Fibroblast of peridontal ligament (primary cell): ENCODE measurements at regions not wholly inside any gene's neighbourhood (a gene's known extent, or its start where the extent isn't known, plus 50 kb on each side); places are given as distances from the start of the nearest gene placed in this dataset.
A peak's percentile ranks its signal among the peaks of the same experiment; 100 is the strongest.

ENCODE experiments used
- DNase-seq: peaks from one replicate; pipeline ENCODE4 v3.0.0-alpha.2; 2010; ENCODE audit errors: extremely low read depth

DNA sequence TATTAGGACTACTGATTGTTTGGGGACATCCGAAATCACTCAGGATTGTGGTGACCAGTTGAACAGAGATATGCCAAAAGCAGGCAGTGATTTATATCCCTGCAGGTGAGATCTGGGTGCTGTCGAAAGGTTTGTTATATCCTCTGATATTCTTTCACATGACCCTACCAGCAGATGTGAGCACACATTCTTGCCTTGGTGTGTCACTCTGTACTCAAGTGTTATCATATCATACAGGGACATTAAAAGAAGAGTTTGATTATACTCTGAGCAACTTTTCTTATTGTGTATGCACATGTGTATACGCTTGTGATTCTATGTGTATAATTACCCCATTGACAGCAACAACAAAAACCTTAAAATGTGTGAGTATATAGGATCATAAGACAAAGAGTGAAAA lies 381.2 kb upstream of the IGFBP7 start:
- DNase-seq: no peak

- DNase-seq: no peak
Measured at GRCh38 chr4:57490520-57491255, 380.5 kb upstream of the IGFBP7 start.

DNA sequence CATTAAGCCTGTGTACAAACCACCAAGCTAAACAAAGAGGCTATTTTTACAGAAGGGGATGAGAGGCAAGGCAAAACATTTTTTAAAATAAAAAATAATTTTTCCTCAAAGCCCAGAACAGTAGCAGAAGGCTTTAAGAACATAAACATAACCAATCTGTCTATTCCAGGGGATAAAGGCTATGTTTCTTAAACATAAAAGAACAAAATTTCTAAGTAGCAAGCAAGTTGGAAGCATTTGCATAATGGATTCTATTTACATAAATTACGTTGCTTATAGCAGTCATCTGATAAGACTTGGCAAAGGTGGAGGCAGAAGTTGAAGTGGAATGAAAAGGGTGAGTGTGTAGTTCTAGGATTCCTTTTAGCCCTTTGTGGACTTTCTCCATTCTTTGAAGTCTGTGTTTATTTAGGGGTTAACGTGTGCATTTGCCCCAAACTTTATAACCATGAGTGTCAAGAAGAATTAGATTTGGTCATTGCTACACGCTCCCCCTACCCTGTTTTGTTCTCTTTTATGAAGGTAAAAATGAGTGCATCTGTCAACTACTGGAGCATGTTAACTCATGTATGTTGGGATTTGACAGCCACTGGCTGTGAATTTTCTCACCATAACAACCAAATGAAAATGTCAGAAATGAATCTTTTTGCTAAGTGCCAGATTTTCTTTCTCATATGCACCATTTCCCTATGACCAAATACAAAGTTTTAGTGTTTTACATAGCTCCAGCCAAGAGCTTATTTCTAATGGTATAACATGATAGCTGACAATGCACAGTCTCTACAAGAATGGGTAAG lies 378.4 kb upstream of the IGFBP7 start:
- no peak for DNase-seq

- DNase-seq: no peak
Measured at GRCh38 chr4:57475424-57475823, 365.2 kb upstream of the IGFBP7 start.

- DNase-seq: no peak
Measured at GRCh38 chr4:57465321-57466056, 355.3 kb upstream of the IGFBP7 start.

GRCh38 chr4:57462843-57463242 lies 352.7 kb upstream of the IGFBP7 start:
- DNase-seq: no peak

- no peak for DNase-seq
Measured at GRCh38 chr4:57460967-57461366, 350.8 kb upstream of the IGFBP7 start.

- DNase-seq: no peak
Measured at GRCh38 chr4:57448901-57449300, 338.7 kb upstream of the IGFBP7 start.

GRCh38 chr4:57448452-57448851 lies 338.3 kb upstream of the IGFBP7 start:
- no peak for DNase-seq

- no peak for DNase-seq
Measured at GRCh38 chr4:57446266-57446665, 336.1 kb upstream of the IGFBP7 start.

DNA sequence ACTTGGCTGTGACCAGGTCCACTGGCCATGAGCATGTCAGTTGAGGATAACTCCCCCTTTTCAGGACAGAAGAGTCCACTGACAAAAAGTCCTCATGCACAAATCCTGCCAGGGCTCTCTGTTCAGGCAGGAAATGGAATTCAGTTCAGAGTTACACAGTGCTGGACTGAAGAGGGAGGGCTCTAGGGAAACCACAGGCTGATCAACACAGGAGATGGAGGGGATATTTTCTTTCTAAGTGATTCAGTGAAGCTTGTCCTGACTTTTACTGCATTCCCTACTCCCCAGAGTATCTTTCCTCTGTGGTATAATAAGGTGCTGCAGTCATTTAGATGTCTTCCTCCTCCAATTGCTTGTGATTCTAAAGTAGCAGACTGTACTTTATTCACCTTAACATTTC lies 335.5 kb upstream of the IGFBP7 start:
- DNase-seq: no peak

- DNase-seq: no peak
Measured at GRCh38 chr4:57444671-57445070, 334.5 kb upstream of the IGFBP7 start.

GRCh38 chr4:57443787-57444186 lies 333.6 kb upstream of the IGFBP7 start:
- DNase-seq: no peak

DNA sequence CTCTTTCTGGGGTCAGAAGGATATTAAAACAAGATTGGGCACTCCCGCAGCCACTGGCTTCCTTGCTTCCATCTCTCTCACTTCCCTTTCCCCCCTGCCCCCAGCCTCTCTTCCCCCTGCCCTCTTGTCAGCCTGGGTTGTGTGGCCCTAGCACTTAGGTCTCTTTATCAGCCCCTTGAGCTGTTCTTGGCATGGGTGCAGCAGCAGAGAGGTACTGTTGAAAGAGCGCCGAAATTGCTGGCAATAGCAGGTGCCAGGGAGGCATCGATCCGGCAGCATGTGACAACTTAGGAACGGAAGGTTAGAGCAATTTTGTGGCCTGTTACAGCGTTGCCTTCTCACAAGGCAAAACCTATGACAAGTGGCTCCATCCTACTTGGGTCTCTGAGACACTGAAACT lies 333.1 kb upstream of the IGFBP7 start:
- DNase-seq: no peak

GRCh38 chr4:57442831-57443291 lies 332.7 kb upstream of the IGFBP7 start:
- peak; percentile 8 for DNase-seq

DNA sequence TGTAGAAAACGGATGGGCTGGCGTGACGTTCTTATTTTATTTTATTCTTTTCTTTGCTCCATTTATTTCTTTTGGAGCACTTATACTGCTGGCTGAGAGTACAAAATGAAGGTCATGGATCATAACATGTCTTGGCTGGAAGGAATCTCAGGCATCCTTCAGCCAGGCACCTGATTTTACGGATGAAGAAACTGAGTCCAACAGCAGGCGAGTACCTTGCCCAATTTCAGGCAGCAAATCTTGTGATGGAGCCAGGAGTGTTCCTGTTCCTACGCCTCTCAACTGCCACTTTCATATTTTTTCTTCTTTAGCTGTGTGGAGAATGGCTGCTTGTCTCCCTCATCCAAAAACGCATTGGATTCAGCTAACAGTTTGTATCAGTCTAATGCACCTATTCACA lies 332.1 kb upstream of the IGFBP7 start:
- DNase-seq: no peak

- no peak for DNase-seq
Measured at GRCh38 chr4:57437649-57438048, 327.5 kb upstream of the IGFBP7 start.

DNA sequence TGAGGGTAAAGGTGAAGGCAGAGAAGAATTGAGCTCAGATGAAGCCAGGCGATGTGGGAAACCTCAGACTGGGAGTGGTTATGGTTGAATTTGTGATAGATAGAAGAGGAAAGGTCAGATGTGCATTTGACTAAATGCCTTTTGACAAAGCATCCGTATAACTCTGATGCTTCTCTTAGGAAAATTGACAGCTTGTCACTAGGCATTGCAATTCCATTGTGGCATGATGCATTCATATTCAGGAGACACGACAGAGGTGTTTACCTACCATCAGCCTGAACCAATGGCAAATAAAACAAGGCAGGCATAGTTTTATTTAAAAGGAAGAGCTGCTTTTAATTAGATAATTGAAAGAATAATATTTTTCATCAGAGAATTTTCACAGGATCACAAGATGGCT lies 325.1 kb upstream of the IGFBP7 start:
- DNase-seq: no peak

GRCh38 chr4:57430726-57431125 lies 320.5 kb upstream of the IGFBP7 start:
- no peak for DNase-seq

- peak; percentile 43 for DNase-seq
Measured at GRCh38 chr4:57426779-57427395, 316.7 kb upstream of the IGFBP7 start.

DNA sequence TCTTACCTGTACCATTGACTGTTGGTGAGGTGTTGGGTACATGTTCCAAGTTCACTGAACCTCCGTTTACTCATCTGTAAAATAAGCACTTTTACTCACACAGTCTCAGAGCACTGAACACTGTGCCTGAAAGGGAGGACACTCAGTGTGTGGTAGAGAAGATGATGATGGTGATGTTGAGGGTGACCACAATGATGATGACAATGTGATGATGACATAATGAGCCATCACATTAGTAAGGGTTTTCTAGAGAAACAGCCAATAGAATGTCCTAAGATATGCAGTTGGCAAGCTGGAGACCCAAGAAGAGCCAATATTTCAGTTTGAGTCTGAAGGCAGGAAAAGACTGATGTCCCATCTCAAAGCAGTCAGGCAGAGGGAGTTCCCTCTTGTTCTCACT lies 315.4 kb upstream of the IGFBP7 start:
- no peak for DNase-seq
